ENCODE measurements at regions not wholly inside any gene's neighbourhood (a gene's known extent, or its start where the extent isn't known, plus 50 kb on each side); places are given as distances from the start of the nearest gene placed in this dataset.

DNA sequence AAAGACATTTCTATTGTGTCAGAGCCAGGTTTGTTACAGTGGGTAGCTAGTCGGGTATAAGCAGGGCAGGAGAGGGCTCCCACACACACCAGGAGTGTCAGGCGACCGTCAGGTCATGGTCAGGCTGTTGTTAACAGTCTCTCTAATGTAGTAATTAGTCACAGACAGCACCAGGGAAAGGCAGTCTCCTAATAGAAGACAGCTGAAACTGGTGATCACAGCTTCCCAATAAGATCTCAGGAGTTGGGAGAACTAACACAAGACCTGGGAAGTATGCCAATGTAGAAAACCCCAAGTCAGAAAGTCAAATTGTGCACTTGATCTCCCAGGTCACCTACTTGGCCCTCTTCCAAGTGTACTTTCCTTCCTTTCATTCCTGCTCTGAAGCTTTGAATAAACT, 53.0 kb upstream of the GPR6 start:
- intact Hi-C loops (cut with DNase I), result no loop called here
- Histone ChIP-seq H3K27me3 (ENCODE audit: low read depth) (no peaks in the 10 kb centered on the region), H3K36me3 (no peaks in the 10 kb centered on the region), H3K4me3 (no peak overlapping the region), H3K4me1 (no peaks in the 10 kb centered on the region), H3K9me3 (no peaks in the 10 kb centered on the region), H3K27ac (no peak overlapping the region)
- DNase-seq (no peak), ATAC-seq (no peak)
- TF ChIP-seq, protein P1, sequence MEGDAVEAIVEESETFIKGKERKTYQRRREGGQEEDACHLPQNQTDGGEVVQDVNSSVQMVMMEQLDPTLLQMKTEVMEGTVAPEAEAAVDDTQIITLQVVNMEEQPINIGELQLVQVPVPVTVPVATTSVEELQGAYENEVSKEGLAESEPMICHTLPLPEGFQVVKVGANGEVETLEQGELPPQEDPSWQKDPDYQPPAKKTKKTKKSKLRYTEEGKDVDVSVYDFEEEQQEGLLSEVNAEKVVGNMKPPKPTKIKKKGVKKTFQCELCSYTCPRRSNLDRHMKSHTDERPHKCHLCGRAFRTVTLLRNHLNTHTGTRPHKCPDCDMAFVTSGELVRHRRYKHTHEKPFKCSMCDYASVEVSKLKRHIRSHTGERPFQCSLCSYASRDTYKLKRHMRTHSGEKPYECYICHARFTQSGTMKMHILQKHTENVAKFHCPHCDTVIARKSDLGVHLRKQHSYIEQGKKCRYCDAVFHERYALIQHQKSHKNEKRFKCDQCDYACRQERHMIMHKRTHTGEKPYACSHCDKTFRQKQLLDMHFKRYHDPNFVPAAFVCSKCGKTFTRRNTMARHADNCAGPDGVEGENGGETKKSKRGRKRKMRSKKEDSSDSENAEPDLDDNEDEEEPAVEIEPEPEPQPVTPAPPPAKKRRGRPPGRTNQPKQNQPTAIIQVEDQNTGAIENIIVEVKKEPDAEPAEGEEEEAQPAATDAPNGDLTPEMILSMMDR (IDR thresholded peaks at IDR 0.05), result no peak

DNA sequence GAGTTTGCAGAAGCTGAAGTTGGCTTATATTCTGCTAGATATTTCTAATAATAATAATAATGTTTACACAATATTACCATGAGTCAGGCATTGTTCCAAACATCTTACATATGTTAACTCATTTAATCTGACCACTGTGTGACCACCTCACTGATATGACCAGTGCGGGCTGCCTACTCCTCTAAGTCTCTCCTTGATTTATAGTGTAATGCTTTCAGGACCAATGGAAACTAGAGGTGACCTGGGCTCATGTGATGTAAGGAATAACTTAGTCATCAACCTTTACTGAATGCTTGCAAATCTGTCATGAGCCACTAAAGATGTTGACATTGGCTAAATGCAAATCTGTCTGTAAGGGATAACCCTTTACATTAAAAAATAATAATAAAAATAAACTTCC, 51.1 kb upstream of the GPR6 start:
- intact Hi-C loops (cut with DNase I), result no loop called here
- no peak overlapping the region for H3K27ac ChIP-seq
- TF ChIP-seq, protein P1 (IDR thresholded peaks at IDR 0.05), result no peak
- no peaks in the 10 kb centered on the region for H3K36me3 ChIP-seq
- no peaks in the 10 kb centered on the region for H3K4me1 ChIP-seq
- no peaks in the 10 kb centered on the region for H3K27me3 ChIP-seq (ENCODE audit: low read depth)
- H3K4me3 ChIP-seq, result no peak overlapping the region
- no peak for DNase-seq
- H3K9me3 ChIP-seq, result no peaks in the 10 kb centered on the region
- no peak for ATAC-seq
